Esophagus muscularis mucosa (tissue), 4 donors: ENCODE measurements at regions not wholly inside any gene's neighbourhood (a gene's known extent, or its start where the extent isn't known, plus 50 kb on each side); places are given as distances from the start of the nearest gene placed in this dataset.

ENCODE experiments used
- DNase-seq: peaks from one replicate; pipeline ENCODE4 v3.0.0-alpha.2; 2017; ENCODE audit errors: extremely low spot score
- H3K27ac ChIP-seq, 4 donors: fragments of 200-600 bp; sonication (generic); replicated peaks in 1 of 4; 1 replicate in 3 of 4; 2 replicates in 1 of 4; pipeline ENCODE4 v1.5.1; 2016 to 2019; ENCODE audit warnings: mild to moderate bottlenecking in 1 of 4
- H3K27me3 ChIP-seq, 4 donors: fragments of 200-600 bp; sonication (generic); one replicate each; pipeline versions ENCODE4 v1.5.1 to v1.6.0; 2016 to 2019
- H3K36me3 ChIP-seq, 4 donors: fragments of 200-600 bp; sonication (generic); one replicate each; pipeline ENCODE4 v1.5.1; 2016 to 2019
- H3K4me1 ChIP-seq, 4 donors: fragments of 200-600 bp; sonication (generic); one replicate each; pipeline ENCODE4 v1.5.1; 2016 to 2019
- H3K4me3 ChIP-seq, 4 donors: fragments of 200-600 bp; sonication (generic); 1 replicate in 2 of 4; 2 replicates in 2 of 4; pipeline ENCODE4 v1.5.1; 2016 to 2019; ENCODE audit warnings: mild to moderate bottlenecking in 4 of 4, moderate library complexity in 1 of 4
- H3K9me3 ChIP-seq, 4 donors: fragments of 200-600 bp; sonication (generic); 1 replicate in 3 of 4; 2 replicates in 1 of 4; pipeline ENCODE4 v1.5.1; 2016 to 2019
- EP300 ChIP-seq: sonication (generic); formaldehyde crosslinking; IDR thresholded peaks from one replicate; pipeline ENCODE4 v1.6.1; 2017; ENCODE audit warnings: antibody characterized with exemption
- POLR2A ChIP-seq: fragments of 450-650 bp; IDR thresholded peaks from one replicate; pipeline ENCODE4 v1.6.1; 2017; ENCODE audit warnings: antibody characterized with exemption, moderate library complexity, mild to moderate bottlenecking, low read depth
- POLR2AphosphoS5 ChIP-seq, 2 donors: sonication (generic); formaldehyde crosslinking; IDR thresholded peaks; one replicate each; pipeline ENCODE4 v1.6.1; 2017; ENCODE audit warnings: antibody characterized with exemption in 2 of 2
- WGBS: methylation state at CpG from one replicate; pipeline ENCODE4 v1.1.5; 2018; 5-methylcytosine and 5-hydroxymethylcytosine counted together
- intact Hi-C: fragments of 100-400 bp; cut with DNase I; formaldehyde crosslinking; loops from one replicate; pipeline ENCODE4 v1.15.1; 2023
- TF ChIP-seq, protein P1 (sequence below), 3 experiments: fragments of 200-600 bp in 2 of 3; fragments of 450-650 bp in 1 of 3; sonication (generic) in 2 of 3; IDR thresholded peaks; one replicate each; pipeline ENCODE4 v1.5.1; 2017 to 2019; ENCODE audit warnings: antibody characterized with exemption in 3 of 3, mild to moderate bottlenecking in 2 of 3, moderate library complexity in 1 of 3

DNA sequence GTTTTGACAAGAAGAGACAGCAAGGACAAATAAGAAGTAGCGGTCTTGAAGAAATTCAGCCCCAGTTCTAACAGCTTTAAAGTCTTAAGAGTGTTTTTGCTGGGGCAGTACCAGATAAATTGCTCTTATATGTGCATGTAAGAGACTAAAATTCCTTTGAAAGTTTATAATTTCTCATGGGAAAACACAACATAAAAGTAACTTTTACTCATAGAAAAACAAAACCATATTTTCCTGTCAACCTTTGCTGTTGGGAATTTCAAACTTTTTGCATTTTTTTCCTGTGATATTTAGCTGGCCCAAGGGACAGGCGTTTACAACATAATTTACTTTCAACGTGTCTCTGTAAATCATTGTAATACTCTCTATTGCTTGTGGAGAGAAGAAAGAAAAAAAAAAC is 767.8 kb upstream of the ZEB2 start:
- H3K27me3 ChIP-seq = no peaks in the 10 kb centered on the region
- intact Hi-C loops = no loop called here
- H3K36me3 ChIP-seq = no peaks in the 10 kb centered on the region
- WGBS = 29% methylated on average over 3 of the region's 3 CpGs
- H3K4me3 ChIP-seq = no peak overlapping the region
- peaks cover 0 to 24% (median 15%) of the 10 kb centered on the region in 4 donors for H3K4me1 ChIP-seq
- TF ChIP-seq POLR2A (no peak), POLR2AphosphoS5 (IDR thresholded peaks at IDR 0.05) (no peak)
- no peak overlapping the region for H3K27ac ChIP-seq
- H3K9me3 ChIP-seq = no peaks in the 10 kb centered on the region
- no peak for DNase-seq

DNA sequence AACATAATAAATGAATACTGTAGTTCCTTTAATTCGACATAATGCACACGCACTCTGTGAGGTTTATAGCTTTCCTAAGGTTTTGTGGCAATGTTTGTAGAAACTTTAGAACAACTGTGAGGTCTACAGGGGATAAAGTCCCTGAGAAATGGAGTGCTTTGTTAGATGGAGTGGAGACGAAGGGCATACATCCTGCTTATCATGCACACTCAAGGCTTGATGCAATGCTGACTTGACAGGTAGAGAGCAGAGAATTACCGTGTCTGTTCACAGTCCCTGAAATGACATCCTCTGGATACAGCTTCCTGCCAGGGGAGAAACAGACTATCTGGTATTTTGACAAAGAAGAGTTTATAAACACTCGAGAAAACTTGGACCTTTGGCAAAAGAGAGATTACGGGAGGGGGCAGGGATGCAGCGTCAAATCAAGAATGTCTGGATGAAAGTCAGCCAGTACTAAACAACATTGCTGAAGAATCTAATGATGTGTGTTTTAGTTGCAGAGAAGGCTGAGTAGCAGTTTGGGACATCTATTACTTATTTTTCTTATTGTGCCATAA is 766.9 kb upstream of the ZEB2 start:
- TF ChIP-seq, protein P1, sequence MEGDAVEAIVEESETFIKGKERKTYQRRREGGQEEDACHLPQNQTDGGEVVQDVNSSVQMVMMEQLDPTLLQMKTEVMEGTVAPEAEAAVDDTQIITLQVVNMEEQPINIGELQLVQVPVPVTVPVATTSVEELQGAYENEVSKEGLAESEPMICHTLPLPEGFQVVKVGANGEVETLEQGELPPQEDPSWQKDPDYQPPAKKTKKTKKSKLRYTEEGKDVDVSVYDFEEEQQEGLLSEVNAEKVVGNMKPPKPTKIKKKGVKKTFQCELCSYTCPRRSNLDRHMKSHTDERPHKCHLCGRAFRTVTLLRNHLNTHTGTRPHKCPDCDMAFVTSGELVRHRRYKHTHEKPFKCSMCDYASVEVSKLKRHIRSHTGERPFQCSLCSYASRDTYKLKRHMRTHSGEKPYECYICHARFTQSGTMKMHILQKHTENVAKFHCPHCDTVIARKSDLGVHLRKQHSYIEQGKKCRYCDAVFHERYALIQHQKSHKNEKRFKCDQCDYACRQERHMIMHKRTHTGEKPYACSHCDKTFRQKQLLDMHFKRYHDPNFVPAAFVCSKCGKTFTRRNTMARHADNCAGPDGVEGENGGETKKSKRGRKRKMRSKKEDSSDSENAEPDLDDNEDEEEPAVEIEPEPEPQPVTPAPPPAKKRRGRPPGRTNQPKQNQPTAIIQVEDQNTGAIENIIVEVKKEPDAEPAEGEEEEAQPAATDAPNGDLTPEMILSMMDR (IDR thresholded peaks at IDR 0.05) = no peak
- TF ChIP-seq EP300 = no peak
- no peak for TF ChIP-seq POLR2A
- no peaks in the 10 kb centered on the region for H3K27me3 ChIP-seq
- no peak overlapping the region for H3K27ac ChIP-seq
- intact Hi-C loops = no loop called here
- no peaks in the 10 kb centered on the region for H3K9me3 ChIP-seq
- H3K36me3 ChIP-seq = no peaks in the 10 kb centered on the region
- whole genome bisulfite sequencing = 39% methylated on average over 7 of the region's 7 CpGs
- peaks cover 0 to 24% (median 15%) of the 10 kb centered on the region in 4 donors for H3K4me1 ChIP-seq
- H3K4me3 ChIP-seq = peak overlapping the region in 1 of 4 donors; percentile 6
- no peak for DNase-seq

DNA sequence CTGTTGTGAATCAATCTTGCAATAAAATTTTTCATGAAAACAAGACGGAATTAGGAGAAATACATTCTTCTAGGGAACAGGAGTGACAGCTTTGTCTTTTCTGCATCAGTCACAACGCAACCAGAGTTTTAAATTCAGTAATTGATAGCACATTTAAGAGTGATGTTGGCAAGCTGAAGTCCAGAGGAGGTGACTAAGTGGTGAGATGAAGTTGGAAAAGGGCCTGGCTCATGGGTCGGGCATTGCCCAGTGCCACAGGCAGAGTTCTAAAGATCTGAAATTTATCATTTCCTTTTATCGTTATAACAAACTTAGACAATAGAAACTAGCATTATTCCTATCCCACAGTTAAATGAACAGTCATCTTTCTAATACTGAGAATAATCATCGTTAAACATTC is 764.6 kb upstream of the ZEB2 start:
- Histone ChIP-seq H3K27ac (no peak overlapping the region), H3K9me3 (no peaks in the 10 kb centered on the region), H3K4me3 (no peak overlapping the region), H3K36me3 (no peaks in the 10 kb centered on the region), H3K27me3 (no peaks in the 10 kb centered on the region), H3K4me1 (peaks cover 0 to 24% (median 15%) of the 10 kb centered on the region in 4 donors)
- intact Hi-C loops = no loop called here
- no peak for TF ChIP-seq EP300
- TF ChIP-seq POLR2AphosphoS5 (IDR thresholded peaks at IDR 0.05) = no peak
- TF ChIP-seq POLR2A = no peak
- TF ChIP-seq, protein P1 (IDR thresholded peaks at IDR 0.05) = no peak
- 89% methylated on average over 5 of the region's 5 CpGs for WGBS
- DNase-seq = no peak

DNA sequence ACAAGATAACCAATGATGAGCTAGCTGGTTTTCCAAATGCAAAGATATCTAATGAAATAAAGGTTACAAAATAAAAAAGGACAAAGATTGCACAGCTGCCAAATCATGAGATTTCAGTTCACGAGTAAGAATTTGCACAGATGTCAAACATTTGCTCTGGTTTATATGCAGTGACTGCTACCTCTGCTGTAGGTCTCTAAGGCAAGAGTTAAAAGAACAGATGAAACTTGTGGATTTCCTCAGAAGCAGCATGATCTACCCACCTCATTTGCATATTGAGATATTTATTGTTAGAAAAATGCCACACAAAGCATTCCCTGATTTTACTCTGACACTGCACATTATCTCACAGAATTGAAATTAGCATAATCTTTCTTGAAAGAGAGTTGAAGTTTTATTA is 763.2 kb upstream of the ZEB2 start:
- no peak for DNase-seq
- WGBS = 50% methylated on average over 1 of the region's 1 CpG
- no peak overlapping the region for H3K27ac ChIP-seq
- no peaks in the 10 kb centered on the region for H3K36me3 ChIP-seq
- no peak overlapping the region for H3K4me3 ChIP-seq
- intact Hi-C loops = no loop called here
- no peaks in the 10 kb centered on the region for H3K27me3 ChIP-seq
- peaks cover 0 to 19% (median 15%) of the 10 kb centered on the region in 4 donors for H3K4me1 ChIP-seq
- no peaks in the 10 kb centered on the region for H3K9me3 ChIP-seq
- TF ChIP-seq EP300 (no peak), POLR2AphosphoS5 (IDR thresholded peaks at IDR 0.05) (no peak), POLR2A (no peak)
- TF ChIP-seq, protein P1 (IDR thresholded peaks at IDR 0.05) = no peak

DNA sequence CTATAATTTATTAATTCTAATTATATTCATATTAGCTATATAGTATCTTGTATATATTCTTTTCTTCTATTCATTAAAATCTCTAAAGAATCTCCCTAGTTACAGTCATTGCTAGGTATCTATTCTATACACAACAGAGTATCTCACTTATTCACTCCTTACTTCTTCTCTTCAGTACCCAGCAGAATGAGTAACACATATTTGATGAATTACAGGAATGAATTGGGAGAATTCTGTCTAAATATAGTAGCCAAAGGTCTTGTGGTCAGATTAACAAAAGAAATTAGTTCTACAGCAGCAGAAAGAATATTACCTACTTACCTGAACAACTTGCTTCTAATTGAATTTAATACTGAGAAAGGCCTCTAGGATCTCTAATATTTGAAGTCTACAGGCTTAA is 758.0 kb upstream of the ZEB2 start:
- TF ChIP-seq, protein P1 (IDR thresholded peaks at IDR 0.05) = no peak
- TF ChIP-seq POLR2AphosphoS5 (IDR thresholded peaks at IDR 0.05) (no peak), POLR2A (no peak), EP300 (no peak)
- Histone ChIP-seq H3K4me3 (no peak overlapping the region), H3K36me3 (no peaks in the 10 kb centered on the region), H3K4me1 (no peaks in the 10 kb centered on the region), H3K27ac (no peak overlapping the region), H3K9me3 (peaks cover 0 to 2% (median 0%) of the 10 kb centered on the region in 4 donors), H3K27me3 (no peaks in the 10 kb centered on the region)
- intact Hi-C loops = no loop called here
- no peak for DNase-seq
